Left lung (tissue), 4 donors: ENCODE measurements at regions not wholly inside any gene's neighbourhood (a gene's known extent, or its start where the extent isn't known, plus 50 kb on each side); places are given as distances from the start of the nearest gene placed in this dataset.

ENCODE experiments used
- ATAC-seq: fragments of 200-7000 bp; cut with Tn5 transposase; one replicate; pipeline ENCODE4 v1.9.1; 2020; ENCODE audit warnings: moderate library complexity
- DNase-seq, 4 donors: peaks; one replicate each; pipeline ENCODE4 v3.0.0-alpha.2; 2013 to 2020
- H3K27ac ChIP-seq, 2 donors: fragments of 200-600 bp; sonication (generic) in 1 of 2; one replicate each; pipeline versions ENCODE4 v1.5.0 to v1.8.0; 2020 to 2021
- H3K27me3 ChIP-seq, 2 donors: fragments of 200-600 bp; sonication (generic) in 1 of 2; one replicate each; pipeline versions ENCODE4 v1.5.0 to v1.8.0; 2020 to 2021
- H3K36me3 ChIP-seq, 2 donors: fragments of 200-600 bp; sonication (generic) in 1 of 2; one replicate each; pipeline versions ENCODE4 v1.5.0 to v1.8.0; 2020 to 2021
- H3K4me1 ChIP-seq, 2 donors: fragments of 200-600 bp; one replicate each; pipeline ENCODE4 v1.8.0; 2021
- H3K4me3 ChIP-seq, 2 donors: fragments of 200-600 bp; sonication (generic) in 1 of 2; one replicate each; pipeline versions ENCODE4 v1.5.0 to v1.8.0; 2020 to 2021; ENCODE audit warnings: mild to moderate bottlenecking in 1 of 2
- H3K9me3 ChIP-seq, 2 donors: fragments of 200-600 bp; sonication (generic) in 1 of 2; one replicate each; pipeline versions ENCODE4 v1.5.0 to v1.8.0; 2020 to 2021
- CTCF ChIP-seq, 2 donors: fragments of 200-600 bp; sonication (generic) in 1 of 2; IDR thresholded peaks; one replicate each; pipeline versions ENCODE4 v1.5.0 to v1.8.0; 2021; ENCODE audit warnings: antibody characterized with exemption in 2 of 2
- intact Hi-C, 2 donors: fragments of 100-400 bp; cut with DNase I; formaldehyde crosslinking; loops; one replicate each; pipeline versions ENCODE4 v1.11.2 to v1.14.2; 2022
- donor health status: DM: no; HTN: yes; CAD: no.
- donor health status: DM: no; HTN: no; CAD: no.

DNA sequence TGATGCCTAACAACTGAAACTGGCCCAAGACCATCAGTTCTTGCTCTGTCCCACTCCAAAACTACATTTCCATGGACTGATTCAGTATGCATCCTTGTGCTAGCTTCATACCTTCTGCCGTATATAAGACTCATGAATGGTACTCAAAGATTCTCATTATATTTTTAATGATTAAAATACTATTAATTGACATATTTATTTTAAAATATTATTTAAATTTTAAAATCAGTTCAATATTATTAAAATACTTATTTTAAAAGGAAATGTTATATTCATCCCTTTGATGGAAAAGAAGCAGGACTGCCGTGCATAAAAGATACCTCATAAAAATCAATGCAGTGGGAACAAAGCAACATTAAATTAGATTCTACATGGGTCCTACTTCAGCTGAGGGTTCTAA, 153.4 kb downstream of the AXIN2 start:
- H3K27ac ChIP-seq, result no peak overlapping the region
- no peaks in the 10 kb centered on the region for H3K36me3 ChIP-seq
- H3K27me3 ChIP-seq, result no peaks in the 10 kb centered on the region
- H3K9me3 ChIP-seq, result peaks cover 0 to 4% of the 10 kb centered on the region in 2 donors
- ATAC-seq (no peak), DNase-seq (no peak)
- H3K4me1 ChIP-seq, result no peaks in the 10 kb centered on the region
- intact Hi-C loops, result no loop called here
- no peak for TF ChIP-seq CTCF (IDR thresholded peaks at IDR 0.05)
- no peak overlapping the region for H3K4me3 ChIP-seq

DNA sequence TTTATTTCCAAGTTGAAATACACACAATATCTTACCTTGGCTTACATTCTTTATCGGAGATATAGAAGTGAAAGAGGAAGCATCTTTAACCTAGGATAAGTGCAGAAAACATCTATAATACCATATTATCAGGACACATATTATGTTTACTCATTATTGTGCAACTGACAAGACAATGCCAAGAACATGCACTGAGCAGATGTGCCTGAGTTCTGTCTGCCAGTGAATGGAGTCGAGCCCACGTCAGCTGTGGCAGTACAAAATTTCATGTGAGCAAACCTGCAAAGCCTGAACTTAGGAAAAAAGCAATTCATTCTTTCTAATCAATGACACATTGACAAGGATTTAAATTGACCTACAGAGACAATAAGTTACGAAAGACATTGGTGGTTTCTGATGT, 154.4 kb downstream of the AXIN2 start:
- H3K27me3 ChIP-seq, result no peaks in the 10 kb centered on the region
- H3K4me3 ChIP-seq, result no peak overlapping the region
- peaks cover 0 to 4% of the 10 kb centered on the region in 2 donors for H3K9me3 ChIP-seq
- ATAC-seq, result no peak
- H3K27ac ChIP-seq, result no peak overlapping the region
- peak in 1 of 4 donors; percentile 26 for DNase-seq
- no peaks in the 10 kb centered on the region for H3K4me1 ChIP-seq
- H3K36me3 ChIP-seq, result no peaks in the 10 kb centered on the region
- TF ChIP-seq CTCF (IDR thresholded peaks at IDR 0.05), result no peak
- intact Hi-C loops, result no loop called here

DNA sequence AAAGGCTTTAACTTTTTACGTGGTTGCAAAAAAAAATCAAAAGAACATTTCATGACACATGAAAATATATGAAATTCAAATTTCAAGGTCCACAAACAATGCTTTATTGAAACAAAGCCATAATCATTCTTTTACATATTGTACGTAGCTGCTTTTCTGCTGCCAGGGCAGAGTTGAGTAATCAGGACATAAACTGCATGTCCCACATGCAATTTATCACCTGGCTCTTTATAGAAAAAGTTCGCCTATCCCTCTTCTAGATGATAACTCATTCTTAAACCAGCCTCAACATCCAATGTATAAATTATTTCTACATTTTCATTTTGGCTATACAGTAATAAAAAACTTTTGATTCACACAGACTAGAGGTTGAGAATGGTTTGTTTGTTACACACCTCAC, 154.9 kb downstream of the AXIN2 start:
- DNase-seq, result no peak
- TF ChIP-seq CTCF (IDR thresholded peaks at IDR 0.05), result no peak
- Histone ChIP-seq H3K27me3 (no peaks in the 10 kb centered on the region), H3K36me3 (no peaks in the 10 kb centered on the region), H3K4me1 (no peaks in the 10 kb centered on the region), H3K9me3 (peaks cover 0 to 3% of the 10 kb centered on the region in 2 donors), H3K27ac (no peak overlapping the region), H3K4me3 (no peak overlapping the region)
- intact Hi-C loops, result no loop called here
- ATAC-seq, result no peak

GRCh38 chr17:65405563-65405962, 155.9 kb downstream of the AXIN2 start:
- DNase-seq (no peak), ATAC-seq (no peak)
- Histone ChIP-seq H3K27me3 (no peaks in the 10 kb centered on the region), H3K27ac (no peak overlapping the region), H3K9me3 (no peaks in the 10 kb centered on the region), H3K4me3 (no peak overlapping the region), H3K36me3 (no peaks in the 10 kb centered on the region), H3K4me1 (no peaks in the 10 kb centered on the region)
- intact Hi-C loops, result no loop called here
- TF ChIP-seq CTCF (IDR thresholded peaks at IDR 0.05), result no peak

DNA sequence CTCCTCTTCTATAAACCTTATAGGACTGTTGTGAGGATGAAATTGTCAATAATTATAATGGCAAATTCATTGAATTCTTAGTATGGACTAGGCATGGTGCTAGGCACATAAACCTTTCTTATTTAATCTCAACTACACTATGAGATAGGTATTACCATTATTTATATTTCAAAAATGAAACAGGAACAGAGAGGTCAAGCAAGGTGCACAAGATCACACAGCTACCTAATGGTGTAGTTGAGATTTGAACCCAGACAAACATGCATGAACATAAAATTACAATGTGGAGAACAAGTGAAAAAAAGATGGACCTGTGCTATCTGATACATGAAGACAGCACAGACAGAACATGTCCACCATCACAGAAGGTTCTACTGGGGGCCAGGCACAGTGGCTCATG, 156.7 kb downstream of the AXIN2 start:
- intact Hi-C loops, result no loop called here
- ATAC-seq, result no peak

More for the DNA sequence above, 156.7 kb downstream of the AXIN2 start:
- DNase-seq, result no peak
- no peaks in the 10 kb centered on the region for H3K36me3 ChIP-seq
- H3K27ac ChIP-seq, result no peak overlapping the region
- no peaks in the 10 kb centered on the region for H3K9me3 ChIP-seq
- no peak for TF ChIP-seq CTCF (IDR thresholded peaks at IDR 0.05)
- H3K4me1 ChIP-seq, result no peaks in the 10 kb centered on the region
- H3K4me3 ChIP-seq, result no peak overlapping the region
- no peaks in the 10 kb centered on the region for H3K27me3 ChIP-seq
